Neural crest cell (in vitro differentiated cells): ENCODE measurements at regions not wholly inside any gene's neighbourhood (a gene's known extent, or its start where the extent isn't known, plus 50 kb on each side); places are given as distances from the start of the nearest gene placed in this dataset.
"Not testable (repeated sequence)": the region's sequence is repeated elsewhere in the genome, so short reads cannot be mapped to it uniquely, and the experiment has no call there.

Source experiments
- DNase-seq: peaks from one replicate; pipeline ENCODE4 v3.0.0; 2021; ENCODE audit warnings: low read depth, mixed read lengths, low spot score
- H3K27ac Mint-ChIP-seq: one replicate; pipeline ENCODE4 v1.8.0; 2021; ENCODE audit warnings: mild to moderate bottlenecking, mixed read lengths; ENCODE audit not compliant: unreplicated experiment
- H3K27me3 Mint-ChIP-seq: 2 replicates; pipeline ENCODE4 v1.8.0; 2021; ENCODE audit warnings: low read depth, mild to moderate bottlenecking, mixed read lengths
- H3K36me3 Mint-ChIP-seq: 2 replicates; pipeline ENCODE4 v1.8.0; 2021; ENCODE audit warnings: low read depth, mild to moderate bottlenecking, mixed read lengths
- H3K4me1 Mint-ChIP-seq: 2 replicates; pipeline ENCODE4 v1.8.0; 2021; ENCODE audit warnings: mixed read lengths
- H3K4me3 Mint-ChIP-seq: one replicate; pipeline ENCODE4 v1.8.0; 2021; ENCODE audit warnings: mild to moderate bottlenecking, mixed read lengths
- H3K9me3 Mint-ChIP-seq: 2 replicates; pipeline ENCODE4 v1.8.0; 2021; ENCODE audit warnings: mixed read lengths
- TF ChIP-seq, protein P1 (sequence below): fragments of 200-600 bp; sonication (generic); conservative IDR thresholded peaks from 2 replicates; pipeline ENCODE4 v1.5.0; 2021; ENCODE audit warnings: antibody characterized with exemption, mild to moderate bottlenecking

DNA sequence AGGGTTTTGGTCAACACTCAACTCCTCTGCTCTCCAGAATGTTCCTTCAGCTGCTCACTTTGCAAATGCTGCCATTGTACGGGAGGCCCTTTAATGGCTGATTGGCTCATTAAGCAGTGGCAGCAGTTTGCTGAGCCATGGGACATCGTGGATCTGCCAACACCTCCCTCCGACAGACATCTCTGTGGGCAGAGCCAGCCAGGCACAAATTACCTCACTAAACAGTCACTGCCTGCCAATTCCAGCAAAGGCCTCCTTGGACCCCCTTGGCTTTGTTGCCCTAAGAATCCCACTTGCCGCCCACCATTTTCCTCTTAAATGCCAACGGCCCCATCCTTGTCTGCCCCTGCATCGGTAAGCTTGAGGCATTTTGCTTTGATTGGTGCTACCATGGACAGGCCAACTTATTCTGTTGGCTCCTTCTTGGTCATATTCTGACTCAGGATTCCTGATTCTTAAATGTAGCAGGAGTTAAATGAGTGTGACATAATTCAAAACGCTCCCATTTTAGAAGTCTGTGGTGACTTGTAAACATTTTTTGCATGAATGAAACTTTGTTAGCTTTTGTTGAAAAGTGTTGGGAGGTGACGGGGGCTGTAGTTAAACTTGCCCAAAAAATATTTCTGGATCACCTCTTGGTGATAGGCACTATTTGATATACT lies 57.5 kb upstream of the LMO2 start:
- TF ChIP-seq, protein P1, sequence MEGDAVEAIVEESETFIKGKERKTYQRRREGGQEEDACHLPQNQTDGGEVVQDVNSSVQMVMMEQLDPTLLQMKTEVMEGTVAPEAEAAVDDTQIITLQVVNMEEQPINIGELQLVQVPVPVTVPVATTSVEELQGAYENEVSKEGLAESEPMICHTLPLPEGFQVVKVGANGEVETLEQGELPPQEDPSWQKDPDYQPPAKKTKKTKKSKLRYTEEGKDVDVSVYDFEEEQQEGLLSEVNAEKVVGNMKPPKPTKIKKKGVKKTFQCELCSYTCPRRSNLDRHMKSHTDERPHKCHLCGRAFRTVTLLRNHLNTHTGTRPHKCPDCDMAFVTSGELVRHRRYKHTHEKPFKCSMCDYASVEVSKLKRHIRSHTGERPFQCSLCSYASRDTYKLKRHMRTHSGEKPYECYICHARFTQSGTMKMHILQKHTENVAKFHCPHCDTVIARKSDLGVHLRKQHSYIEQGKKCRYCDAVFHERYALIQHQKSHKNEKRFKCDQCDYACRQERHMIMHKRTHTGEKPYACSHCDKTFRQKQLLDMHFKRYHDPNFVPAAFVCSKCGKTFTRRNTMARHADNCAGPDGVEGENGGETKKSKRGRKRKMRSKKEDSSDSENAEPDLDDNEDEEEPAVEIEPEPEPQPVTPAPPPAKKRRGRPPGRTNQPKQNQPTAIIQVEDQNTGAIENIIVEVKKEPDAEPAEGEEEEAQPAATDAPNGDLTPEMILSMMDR = no peak
- no peaks in the 10 kb centered on the region for H3K4me1 Mint-ChIP-seq
- H3K27ac Mint-ChIP-seq = no peak overlapping the region
- H3K9me3 Mint-ChIP-seq = no peaks in the 10 kb centered on the region
- H3K36me3 Mint-ChIP-seq = no peaks in the 10 kb centered on the region
- H3K27me3 Mint-ChIP-seq = peaks cover 3% of the 10 kb centered on the region
- H3K4me3 Mint-ChIP-seq = no peak overlapping the region
- no peak for DNase-seq

DNA sequence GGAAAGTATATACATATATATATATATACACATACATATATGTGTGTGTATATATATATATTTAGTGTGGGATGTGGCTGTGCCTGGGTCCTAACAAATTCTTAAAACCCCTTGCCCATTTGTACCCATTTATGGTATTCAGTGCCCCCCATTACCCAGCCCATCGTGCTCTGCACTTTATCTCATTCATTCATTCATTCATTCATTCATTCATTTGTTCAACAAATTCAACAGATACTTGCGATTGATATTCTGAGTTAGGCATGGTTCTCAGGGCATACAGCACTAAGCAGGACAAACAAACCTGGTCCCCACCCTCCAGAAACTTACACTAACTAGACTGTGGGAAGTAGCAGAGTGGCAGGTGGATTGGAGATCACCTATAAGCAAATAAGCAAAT lies 56.6 kb upstream of the LMO2 start:
- Mint-ChIP-seq H3K4me1 (no peaks in the 10 kb centered on the region), H3K27me3 (no peaks in the 10 kb centered on the region), H3K36me3 (no peaks in the 10 kb centered on the region), H3K4me3 (no peak overlapping the region), H3K9me3 (no peaks in the 10 kb centered on the region), H3K27ac (no peak overlapping the region)
- TF ChIP-seq, protein P1 = no peak
- no peak for DNase-seq

DNA sequence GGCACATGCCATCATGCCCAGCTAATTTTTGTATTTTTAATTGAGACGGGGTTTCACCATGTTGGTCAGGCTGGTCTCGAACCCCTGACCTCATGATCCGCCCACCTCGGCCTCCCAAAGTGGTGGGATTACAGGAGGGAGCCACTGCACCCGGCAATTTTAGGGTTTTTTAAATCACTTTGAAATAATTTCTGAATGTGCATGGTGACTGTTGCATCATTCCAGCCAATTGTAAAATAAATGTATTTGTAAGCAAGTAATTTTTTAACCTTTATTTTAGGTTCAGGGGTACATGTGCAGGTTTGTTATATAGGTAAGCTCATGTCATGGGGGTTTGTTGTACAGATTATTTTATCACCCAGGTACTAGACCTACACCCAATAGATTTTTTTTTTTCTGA lies 56.0 kb upstream of the LMO2 start:
- H3K9me3 Mint-ChIP-seq, H3K27me3 Mint-ChIP-seq, H3K4me1 Mint-ChIP-seq, H3K4me3 Mint-ChIP-seq, H3K27ac Mint-ChIP-seq, DNase-seq, H3K36me3 Mint-ChIP-seq: not testable (repeated sequence)

DNA sequence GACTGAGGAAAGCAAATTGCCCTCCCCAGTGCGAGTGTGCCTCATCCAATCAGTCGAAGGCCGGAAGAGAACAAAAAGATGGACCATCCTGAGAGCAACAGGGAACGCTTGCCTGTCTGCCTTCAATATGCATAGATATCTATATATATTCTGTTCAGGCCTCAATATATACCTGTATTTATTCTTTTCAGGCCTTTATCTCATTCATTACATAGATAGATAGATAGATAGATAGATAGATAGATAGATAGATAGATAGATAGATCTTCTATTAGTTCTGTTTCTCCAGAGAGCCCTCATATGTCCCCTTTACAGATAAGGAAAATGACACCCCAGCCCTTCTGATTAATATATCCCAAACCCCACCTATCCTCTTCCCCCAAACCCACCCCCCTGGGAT lies 55.1 kb upstream of the LMO2 start:
- H3K27ac Mint-ChIP-seq = no peak overlapping the region
- no peaks in the 10 kb centered on the region for H3K36me3 Mint-ChIP-seq
- H3K27me3 Mint-ChIP-seq = no peaks in the 10 kb centered on the region
- DNase-seq = no peak
- H3K4me1 Mint-ChIP-seq = peaks cover 2% of the 10 kb centered on the region
- H3K4me3 Mint-ChIP-seq = no peak overlapping the region
- no peaks in the 10 kb centered on the region for H3K9me3 Mint-ChIP-seq
- TF ChIP-seq, protein P1 = no peak

DNA sequence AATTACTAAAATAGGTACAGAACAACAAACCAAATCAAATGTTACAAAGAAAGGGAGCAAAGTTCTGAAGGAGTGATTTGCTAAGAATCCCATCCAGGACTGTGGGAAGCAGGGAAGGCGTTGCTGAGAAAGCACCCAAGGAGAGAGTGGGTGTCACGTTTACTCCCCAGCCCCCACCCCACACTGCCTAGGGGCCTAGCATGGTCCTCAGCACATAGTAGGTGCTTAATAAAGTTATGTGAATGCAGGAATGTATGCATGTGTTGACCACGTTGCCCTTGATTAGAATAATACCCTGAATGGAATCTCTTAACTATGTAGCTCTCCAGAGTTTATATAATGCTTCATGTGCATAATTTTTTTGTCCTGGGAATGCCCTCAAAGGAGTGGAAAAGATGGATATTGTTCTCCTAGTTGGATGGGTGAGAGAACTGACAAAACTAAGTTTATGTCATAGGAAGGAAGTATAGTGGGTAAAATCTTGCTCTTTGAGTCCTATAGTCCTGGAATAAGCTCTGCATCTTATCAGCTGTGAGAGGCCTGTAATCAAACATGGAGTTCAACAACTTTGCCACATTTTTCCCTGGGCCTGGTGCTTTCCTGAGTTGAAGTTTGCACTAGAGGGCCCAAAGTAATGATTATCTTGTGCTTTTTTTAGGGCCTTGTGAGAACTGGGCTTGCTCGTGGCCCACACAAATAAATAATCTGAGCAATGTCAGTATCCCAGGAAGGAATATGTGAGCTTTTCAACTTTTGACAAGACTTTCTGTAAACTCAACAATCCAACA lies 53.8 kb upstream of the LMO2 start:
- Mint-ChIP-seq H3K27ac (no peak overlapping the region), H3K4me1 (peaks cover 7% of the 10 kb centered on the region), H3K4me3 (no peak overlapping the region), H3K27me3 (no peaks in the 10 kb centered on the region), H3K36me3 (no peaks in the 10 kb centered on the region), H3K9me3 (no peaks in the 10 kb centered on the region)
- TF ChIP-seq, protein P1 = no peak
- DNase-seq = no peak
